NCI-H1694 (cell line): ENCODE measurements at regions not wholly inside any gene's neighbourhood (a gene's known extent, or its start where the extent isn't known, plus 50 kb on each side); places are given as distances from the start of the nearest gene placed in this dataset.

Experiments used
- DNase-seq: peaks from one replicate; lab custom pipeline; 2025; lab: John Stamatoyannopoulos, UW

DNA sequence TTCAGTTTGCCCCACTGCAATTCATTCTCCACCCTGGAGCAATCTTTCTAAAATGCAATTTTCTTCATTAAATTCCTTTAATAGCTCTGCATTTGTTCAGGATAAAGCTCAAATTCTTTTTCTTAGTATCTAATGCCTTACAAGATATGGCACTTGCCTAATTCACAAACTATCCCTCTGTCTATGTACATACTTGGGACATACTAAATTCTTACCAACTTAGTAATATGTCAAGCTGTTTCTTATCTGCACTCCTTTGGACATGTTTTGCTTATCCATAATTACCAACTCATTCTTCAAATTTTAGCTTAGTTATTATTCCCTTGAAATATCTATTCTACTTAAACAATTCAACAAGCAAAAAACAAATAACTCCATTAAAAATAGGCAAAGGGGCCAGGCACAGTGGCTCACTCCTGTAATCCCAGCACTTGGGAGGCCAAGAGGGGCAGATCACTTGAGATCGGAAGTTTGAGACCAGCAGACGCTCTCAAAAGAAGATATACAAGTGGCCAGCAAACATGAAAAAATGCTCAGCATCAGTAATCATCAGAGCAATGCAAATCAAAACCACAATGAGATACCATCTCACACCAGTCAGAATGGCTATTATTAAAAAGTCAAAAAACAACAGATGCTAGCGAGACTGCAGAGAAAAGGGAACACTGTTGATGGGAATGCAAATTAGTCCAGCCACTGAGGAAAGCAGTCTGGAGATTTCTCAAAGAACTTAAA is 96.9 kb downstream of the FAM76B start:
- no peak for DNase-seq

DNA sequence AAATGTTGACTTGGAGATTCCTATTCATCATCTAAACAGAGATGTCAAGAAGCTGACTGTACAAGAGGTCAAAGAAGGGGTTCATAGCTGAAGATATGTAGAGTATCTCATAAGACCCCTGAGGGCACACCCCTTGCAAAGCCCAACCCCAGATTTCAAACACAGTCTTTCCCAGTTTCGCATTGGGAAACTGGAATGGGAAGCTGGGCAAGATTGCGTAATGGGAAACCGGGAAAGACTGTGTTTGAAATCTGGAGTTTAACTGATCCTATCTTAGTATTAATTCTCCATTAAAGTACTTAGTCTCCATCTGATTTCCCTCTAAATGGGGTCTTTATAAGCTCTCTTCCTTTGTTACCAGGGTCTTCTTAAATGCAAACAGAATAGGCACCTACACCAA is 99.5 kb downstream of the FAM76B start:
- no peak for DNase-seq

DNA sequence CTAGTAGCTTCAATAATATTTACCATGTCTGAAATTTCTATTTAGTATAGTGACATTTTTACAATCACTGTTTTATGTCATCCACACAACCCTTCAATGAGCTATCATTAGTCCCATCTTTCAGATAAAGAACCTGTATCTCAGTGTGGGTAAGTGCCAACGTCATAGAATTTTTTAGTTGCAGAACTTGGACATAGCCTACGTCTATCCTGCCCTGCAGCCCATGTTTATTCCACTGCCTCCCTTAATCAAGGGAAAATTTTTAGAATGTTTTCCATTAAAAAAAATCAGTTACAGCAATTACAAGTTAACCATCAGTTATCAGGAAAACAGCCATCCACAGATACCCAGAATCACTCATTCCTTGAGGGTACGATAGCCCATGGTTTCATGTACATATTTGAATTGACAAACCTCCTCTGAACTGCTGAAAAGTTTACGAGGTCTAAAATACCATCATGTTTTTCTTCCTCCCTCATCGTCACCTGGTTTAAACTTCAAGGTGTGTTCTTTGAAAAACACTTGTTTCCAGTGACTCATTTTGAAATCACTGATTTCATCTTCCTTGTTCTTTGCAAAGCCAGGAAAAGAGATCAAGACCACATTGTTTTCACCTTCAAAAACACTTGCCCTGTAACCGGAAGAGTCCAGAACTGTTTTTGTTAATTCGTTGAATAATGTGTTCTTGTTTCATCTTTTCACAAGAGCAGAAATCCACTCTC is 100.9 kb downstream of the FAM76B start:
- no peak for DNase-seq

DNA sequence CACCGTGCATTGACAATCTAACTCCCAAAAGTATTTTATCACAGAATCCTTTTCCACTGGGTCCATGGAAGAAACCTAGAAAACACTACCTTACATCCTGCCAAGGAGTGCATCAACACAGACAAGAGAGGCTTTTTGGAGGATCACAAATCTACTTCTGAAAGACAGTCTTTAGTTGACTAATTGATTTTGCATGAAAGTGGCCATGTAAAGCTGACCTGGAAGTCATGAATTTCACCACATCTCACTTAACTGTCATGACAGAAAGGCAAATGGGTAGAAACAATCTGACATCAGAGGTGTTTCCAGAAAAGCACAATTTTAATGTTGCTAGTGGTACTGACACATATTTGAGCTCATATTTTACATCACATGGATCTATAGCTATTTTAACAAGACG is 101.6 kb downstream of the FAM76B start:
- no peak for DNase-seq

DNA sequence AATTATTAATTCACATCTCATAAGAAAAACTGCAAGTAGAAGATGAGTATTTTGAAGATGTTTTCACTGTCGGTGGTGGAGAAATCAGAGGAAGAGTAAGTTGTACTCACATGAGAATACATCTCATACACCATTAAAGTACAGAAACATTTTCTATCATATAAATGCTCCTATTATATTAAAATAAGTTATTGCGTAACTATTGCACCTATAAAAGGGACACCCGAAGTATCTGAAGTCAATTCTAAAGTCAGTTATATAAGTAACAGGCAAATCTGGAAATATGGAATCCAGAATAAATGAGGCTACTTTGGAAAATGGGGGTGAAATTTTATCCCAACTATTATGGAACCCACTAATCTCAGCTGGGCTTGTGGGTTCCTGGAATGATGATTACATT is 103.3 kb downstream of the FAM76B start:
- no peak for DNase-seq

DNA sequence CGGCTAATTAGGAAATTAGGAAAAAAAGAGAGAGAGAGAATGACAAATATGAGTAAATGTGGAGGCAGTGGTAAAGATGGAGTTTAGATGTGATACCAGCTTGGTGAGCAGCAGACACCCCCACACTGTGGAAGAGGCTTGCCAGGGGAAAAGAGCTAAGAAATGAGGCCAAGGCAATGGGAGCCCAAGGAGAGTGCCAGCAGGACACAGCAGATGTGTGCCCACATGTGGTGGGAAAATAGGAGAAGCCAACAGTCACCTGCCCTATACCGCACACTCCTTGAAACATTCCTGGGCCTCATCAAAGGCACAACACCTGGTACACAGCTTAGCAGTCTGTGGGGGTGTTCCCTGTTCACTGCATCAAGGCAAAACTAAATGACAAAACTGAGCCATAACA is 104.9 kb downstream of the FAM76B start:
- DNase-seq: no peak

DNA sequence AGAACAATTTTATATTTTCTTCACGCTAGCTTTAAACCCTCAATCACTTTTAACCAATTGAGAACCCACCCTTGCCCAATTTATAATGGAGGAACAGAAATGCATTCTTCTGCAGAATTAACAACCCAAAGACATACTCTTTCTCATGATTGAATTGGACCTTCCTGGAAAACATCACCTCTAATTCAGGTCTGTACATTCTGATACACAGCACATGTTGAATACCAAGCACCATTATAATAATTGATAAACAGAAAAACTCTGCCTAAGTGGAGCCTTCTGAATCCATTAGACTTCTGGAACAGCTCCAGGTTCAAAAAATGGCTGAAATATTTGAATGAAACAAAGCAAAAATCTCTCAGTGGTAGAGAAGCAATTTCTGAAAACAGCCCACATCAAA is 105.4 kb downstream of the FAM76B start:
- DNase-seq: no peak

DNA sequence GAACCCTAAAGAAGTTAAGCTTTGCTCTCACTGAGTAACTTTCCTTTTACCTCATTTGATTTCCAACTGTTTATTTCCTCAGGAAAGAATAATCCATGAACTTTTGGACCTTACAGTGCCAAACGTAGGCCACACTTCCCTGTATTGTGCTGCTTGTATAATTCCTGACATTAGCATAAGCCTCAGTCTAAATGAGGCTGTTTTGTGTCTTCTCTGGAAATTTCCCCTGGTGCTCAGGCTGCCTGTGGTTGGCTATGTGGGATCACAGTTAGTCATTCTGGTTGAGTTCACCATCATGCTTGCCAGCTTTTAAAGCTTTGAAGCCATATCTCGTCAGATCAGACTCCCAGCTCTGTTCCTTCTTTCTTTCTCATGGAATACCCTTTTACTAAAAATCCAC is 107.0 kb downstream of the FAM76B start:
- DNase-seq: no peak

DNA sequence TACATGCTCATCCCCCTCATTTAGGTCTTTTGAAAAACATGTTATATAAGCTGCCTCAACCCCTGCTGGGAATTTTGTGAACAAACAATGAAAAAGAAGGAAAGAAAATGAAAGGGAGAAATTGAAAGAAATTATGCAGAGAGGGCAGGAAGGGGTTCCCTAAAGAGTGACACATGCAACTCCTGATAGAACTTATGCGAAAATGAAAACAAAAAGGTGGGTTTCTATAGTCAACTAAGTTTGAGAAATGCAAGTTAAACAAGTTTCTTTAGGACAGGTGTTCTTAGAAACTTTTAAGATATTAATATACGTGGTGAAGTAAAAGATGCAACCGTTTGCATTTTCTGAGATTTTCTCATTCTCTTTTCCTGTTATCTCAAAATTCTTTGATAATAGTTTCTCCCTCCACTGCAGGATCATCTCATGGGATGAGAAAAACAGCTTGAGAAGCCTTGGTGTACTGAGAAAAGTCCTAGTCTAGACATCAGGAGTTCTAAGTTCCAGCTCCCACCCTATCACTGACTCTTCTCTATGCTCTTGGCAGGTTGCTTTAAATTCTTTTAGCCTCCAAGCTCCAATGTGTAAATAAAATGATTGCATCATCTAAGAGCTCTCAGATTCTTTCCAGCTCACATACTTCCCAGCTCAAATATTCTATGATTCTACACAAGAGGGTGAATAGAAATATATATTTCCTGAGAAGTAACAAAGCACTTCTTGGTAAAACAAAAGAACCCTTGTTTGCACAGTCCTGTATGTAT is 109.2 kb downstream of the FAM76B start:
- DNase-seq: no peak

DNA sequence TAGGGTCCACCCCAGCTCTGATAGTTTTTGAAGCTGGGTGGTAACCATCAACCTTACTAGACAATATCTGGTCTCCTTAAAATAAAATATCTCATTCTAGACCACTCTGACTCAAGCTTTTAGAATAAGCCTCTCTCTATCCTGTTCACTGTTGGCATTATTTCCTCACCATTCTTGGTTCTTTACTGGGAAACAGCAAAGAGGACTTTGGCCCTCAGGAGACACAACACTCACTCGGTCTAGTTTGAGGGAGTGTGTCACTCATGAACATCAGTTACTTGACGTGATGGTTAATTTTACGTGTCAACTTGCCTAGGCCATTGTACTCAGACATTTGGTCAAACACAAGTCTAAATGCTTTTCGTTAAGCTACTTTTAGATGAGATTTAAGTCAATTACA is 110.6 kb downstream of the FAM76B start:
- DNase-seq: no peak

DNA sequence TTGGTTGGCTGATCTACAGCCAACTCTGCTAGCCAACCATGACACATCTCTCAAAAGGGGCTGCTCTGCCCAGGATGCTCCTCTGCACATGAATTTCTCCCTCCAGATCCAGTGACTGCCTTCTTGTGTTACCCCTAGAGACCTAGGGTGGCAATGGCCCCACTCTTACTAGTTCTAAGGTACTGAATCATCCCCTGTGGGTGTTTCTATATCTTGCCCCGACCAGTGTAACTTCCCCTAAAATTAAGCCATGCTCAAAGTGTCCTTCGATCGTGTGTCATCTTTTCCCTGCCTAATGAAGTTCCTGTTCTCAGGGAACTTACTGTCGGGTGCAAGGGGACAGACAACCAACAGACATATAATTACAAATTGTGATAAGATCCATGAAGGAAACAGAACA is 113.3 kb downstream of the FAM76B start:
- no peak for DNase-seq

DNA sequence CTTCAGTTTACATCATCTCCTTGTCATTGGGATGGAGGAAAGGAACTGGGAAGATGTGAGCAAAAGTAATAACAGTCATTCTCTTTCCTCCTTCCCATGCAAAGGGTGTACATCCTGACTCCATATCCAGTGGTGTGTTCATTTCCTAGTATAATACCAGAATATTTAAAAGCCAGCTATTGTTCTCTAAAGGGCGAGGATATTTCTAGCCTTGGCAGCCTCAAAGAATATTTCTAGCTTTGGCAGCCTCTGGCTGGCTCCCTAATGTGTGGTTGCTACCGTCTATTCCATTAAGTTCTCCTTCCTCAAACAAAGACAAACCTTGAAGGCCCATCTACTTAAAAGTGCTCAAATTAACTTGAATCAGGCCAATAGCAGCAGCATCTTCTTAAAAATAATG is 114.0 kb downstream of the FAM76B start:
- DNase-seq: no peak

DNA sequence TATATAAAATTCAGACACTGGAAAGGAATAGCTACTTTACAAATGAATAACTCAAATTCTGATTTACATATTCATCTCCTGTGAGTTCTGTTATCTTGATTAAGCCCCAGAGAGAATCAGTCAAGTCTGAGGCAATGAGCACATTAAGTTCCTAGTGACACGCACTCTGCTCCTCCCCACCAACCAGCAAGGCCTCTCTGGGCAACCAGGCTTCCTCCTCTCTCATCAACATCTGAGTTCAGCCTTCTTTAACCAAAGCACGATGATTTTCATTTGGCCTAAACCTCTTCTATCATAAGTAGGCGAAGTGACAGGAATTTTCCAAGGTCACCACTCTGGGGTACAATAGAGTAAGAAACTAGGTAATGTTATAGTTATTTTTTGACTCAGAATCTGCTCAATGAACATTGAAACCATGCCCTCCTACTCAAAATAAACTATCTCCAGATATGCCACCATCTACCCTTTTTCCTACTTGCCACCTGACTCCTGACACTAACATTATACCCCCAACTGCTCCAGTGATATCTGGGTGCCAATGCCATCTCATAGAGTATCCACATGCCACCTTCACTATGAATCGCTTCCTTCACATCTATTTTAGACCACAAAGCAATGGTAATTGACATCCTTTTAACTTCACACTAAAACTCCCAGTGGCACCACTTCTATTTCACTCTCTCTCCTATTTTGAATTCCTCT is 114.8 kb downstream of the FAM76B start:
- no peak for DNase-seq

DNA sequence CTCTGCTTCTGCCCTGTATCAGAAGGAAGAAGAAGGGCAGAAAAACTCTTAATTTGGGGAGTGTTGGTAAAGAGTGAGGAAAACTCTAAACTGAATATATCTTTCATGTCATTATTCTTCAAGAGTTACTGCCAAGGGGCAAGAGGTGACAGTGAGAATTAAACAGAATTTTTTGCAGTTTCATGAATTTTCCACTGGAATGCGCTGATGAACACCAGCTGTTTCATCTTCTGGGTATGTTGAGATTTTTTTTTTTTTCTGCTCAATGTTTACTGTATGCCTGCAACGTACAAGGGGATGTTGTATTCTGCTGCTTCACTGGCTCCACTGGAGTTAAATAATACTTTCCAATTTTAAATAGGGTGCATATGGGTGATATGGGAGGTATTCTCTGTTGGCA is 117.8 kb downstream of the FAM76B start:
- DNase-seq: peak; percentile 29

DNA sequence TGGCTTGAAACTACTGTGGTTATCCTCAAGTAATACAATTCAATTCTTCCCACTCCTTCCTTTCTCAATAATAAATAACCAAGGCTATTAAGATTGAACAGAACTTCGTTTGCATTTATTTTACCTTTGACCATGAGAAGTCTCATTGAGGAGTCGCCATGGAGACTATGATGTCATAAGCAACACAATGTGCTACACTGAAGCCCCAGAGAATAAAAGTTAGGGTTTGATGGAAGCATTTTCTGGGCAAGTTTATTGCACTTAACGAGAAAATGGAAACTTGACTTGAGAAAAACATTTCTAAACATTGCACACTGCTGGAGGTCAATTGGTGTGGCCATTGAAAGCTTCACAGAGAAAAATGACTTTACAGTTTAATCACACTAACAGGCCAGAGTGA is 121.5 kb downstream of the FAM76B start:
- no peak for DNase-seq

DNA sequence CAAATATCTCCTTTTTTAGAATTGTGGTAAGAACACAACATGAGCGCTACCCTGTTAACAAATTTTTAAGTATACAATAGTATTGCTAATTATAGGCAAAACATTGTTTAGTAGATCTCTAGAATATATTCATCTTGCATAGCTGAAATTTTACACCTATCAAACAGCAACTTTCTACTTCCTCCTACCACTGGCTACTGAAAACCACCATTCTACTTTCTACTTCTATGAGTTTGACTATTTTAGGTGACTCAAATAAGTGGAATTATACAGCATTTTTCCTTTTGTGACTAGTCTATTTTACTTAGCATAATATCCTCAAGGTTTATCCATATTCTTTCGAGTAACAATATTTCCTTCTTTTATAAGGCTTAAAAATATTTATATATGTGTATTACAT is 128.4 kb downstream of the FAM76B start:
- no peak for DNase-seq

DNA sequence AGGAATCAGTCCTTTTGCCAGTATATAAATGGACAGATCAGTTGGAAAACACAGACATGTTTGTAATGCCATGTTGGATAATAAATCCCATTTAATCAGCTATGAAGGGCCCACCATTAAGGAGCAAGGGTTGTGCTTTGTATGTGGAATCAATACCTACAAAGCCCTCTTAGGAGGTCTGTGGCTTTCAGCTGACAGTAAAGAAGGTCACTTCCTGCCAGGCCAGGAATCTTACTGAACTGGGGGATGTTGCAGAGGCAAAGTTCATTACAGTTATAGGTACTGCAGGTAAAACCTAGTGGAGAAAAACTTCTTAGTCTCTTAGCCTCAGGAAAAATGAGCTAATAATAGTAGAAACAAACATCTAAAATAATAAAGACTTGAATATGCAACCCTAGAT is 129.5 kb downstream of the FAM76B start:
- no peak for DNase-seq

DNA sequence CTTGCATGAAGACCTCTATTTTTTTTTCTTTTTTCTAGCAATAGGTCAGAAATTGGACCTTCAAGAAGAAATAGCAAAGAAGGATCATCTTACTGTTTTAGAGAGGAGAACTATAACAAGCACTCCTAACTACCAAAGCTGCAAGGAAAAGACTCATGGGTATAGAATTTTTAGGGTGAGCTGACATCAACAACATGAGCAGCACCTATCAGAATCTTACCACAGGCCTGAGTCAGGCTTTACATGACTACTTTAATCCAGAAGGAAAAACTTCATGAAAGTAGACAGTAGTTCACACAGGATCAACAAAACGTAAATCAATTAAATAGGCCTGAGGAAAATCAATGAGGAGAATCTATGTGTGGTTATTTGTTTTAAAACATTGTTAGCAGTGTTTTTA is 130.5 kb downstream of the FAM76B start:
- no peak for DNase-seq

DNA sequence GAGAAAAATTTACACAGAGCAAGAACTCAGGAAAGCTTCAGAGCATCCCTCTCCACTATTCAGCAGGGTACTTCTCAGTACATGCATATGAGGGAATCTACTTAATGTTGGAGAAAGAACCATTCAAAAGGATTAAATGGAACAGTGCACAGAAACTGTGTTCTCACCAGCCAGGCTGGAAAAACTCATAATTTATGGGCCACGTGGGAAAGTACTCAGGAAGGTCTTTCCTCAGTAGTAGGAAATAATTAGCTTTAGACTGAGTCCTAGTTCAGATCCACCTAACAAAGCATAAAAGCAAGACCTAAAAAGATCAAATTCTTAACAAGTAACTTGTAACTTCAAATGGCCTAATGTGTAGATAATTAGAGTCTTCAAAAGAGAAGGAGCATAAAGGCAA is 134.0 kb downstream of the FAM76B start:
- no peak for DNase-seq

DNA sequence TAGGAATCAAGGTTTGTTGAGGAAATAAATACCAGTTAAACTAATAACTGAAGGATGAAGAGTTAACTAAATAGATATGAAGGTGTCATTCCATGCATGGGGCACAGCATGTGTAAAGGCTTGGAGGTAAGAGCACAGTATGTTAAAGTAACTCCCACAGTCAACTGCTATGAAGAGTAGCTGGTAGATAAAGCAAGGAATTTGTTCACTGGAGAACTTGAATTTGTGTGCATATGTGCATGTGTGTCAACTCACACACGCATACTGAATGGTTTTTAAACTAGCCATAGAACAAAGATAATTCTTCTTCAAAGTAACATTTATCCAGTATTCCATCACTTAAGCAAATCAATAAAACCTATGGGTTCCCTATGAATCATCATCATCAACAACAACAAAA is 135.9 kb downstream of the FAM76B start:
- no peak for DNase-seq

DNA sequence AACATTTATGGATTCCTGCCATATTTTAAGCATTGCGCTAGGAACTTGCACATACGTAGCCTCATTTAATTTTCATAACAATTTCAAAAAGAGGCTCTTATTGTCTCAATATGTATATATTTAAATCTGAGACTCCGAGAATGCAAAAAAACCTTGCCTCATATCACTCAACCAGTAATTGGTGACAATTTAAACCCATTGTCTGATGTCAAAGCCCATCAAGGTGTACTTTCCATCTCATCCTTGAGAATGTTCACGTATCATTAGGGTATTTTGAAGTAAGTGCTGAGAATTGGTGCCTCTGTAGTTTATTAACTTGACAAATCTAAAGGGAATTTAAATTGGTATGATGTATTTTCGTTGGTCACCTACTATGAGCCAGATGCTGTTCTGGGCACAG is 136.5 kb downstream of the FAM76B start:
- no peak for DNase-seq

DNA sequence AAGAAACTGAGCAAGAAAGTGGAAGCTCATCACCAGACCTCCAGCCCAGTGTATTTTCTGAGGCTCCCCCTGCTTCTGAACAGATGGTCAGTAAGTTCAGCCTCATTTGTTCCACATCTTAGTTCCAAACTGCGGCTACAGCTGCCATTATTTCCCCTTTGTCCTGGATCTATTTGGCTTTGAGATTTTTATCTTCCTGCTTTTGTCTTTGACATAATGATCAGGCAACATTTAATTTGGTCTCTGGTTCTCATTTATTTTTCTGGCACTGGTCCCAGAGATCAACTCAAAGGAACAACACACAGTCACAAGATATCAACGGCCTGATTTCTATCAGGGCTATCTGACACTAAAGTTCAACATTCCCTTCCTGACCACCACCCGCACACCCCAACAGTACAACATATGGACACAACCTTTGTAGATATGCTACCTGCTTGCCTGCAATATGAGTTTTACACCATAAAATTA is 137.5 kb downstream of the FAM76B start:
- no peak for DNase-seq
